CD4-positive, alpha-beta T cell treated with Interleukin-15 for 4 hours (primary cell): ENCODE measurements at regions not wholly inside any gene's neighbourhood (a gene's known extent, or its start where the extent isn't known, plus 50 kb on each side); places are given as distances from the start of the nearest gene placed in this dataset.

Experiments
- DNase-seq: peaks from one replicate; pipeline ENCODE4 v3.0.0-alpha.2; 2020; ENCODE audit warnings: low spot score

GRCh38 chr11:115926601-115927000, 422.4 kb upstream of the CADM1 start:
- DNase-seq, result no peak

GRCh38 chr11:115926138-115926537, 421.9 kb upstream of the CADM1 start:
- DNase-seq, result no peak

GRCh38 chr11:115925568-115926090, 421.4 kb upstream of the CADM1 start:
- no peak for DNase-seq

DNA sequence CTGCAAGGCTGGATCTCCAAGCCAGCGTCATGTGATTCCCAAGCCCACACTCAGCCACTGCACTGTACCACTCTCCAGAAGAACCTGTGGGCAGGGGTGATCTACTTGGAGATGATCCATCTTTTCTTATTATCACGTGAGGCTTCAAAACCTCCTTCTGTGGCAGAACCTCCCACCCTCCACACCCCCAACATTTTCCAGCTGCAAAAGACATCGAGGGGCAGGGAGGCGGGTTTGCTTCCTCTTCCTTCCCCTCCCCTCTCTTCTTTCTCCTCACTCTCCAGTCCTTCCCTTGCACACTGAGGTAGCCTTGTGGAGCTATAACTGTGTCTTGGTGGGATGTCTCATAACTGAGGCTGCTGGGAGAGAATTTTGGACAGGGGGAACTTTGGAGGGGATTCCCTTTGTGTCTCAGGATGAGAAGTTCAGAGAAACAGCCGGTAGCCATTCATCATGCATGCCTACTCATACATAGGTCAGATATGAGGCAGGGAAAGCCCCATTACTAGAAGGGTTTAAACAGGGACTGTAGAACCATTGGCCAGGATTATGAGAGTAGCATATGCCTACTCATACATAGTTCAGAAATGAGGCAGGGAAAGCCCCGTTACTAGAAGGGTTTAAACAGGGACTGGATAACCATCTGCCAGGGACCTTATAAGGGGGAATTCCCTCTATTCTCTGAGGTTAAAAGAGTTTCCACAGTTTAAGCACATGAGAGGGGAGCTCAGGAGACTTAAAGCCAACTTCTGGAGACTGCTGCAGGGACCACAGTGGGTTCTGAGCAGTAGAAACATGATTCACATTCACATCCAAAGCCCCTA, 420.7 kb upstream of the CADM1 start:
- DNase-seq, result no peak

- no peak for DNase-seq
Measured at GRCh38 chr11:115922876-115923275, 418.7 kb upstream of the CADM1 start.

DNA sequence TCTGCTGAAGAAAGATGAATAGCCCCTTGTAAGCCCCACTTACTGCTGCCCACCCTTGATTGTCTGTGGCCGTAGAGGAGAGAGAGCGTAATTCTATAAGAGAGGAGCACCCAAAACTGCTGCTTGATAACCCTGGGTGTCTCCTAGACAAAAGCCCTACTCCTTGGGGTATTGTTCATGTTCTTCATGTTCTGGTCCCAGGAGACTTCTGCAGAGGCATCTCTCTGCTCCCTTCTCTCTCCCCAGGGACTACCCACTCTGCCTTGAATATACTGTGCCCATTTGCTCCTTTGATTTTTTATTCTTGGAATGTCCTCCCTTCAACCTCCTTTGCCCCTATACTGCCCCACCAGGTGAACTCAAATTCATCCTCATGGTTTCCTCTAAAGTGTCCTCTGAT, 417.8 kb upstream of the CADM1 start:
- DNase-seq, result no peak

DNA sequence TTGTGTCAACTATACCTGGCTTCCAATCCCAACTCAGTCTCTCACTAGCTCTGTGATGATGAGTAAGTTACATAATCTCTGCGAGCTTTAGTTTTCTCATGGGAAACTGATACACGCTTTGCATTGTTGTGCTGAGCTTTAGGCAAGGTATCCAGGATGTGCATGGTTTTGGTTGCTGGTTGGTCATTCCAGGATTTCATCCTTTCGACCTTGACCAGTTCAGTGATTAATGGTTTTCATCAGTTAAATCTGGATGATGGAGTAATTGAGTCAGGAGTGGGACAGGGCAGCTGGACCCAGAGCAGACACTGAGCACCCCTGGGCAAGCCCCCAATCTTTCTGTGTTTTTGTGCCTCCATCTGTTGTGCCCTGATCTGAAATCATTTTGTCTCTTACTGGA, 417.3 kb upstream of the CADM1 start:
- no peak for DNase-seq

- no peak for DNase-seq
Measured at GRCh38 chr11:115920841-115921480, 416.7 kb upstream of the CADM1 start.

DNA sequence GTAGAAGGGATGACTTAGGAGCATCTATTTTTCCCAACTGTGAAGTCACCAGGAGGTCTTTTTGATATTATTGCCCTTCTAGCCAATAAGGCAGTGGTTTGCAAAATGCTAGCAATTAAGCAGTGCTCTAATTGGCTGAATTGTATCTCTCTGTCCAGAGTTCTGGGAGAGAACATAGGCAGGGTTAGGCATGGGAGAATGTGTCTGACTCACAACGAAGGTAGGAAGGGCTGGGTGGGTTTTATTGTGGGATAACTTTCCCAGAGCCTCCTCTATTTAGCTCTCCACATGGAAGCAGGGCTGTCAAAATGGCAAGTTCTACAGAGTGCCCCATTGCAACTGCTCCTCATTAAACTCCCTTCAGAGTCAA, 415.9 kb upstream of the CADM1 start:
- DNase-seq, result no peak

DNA sequence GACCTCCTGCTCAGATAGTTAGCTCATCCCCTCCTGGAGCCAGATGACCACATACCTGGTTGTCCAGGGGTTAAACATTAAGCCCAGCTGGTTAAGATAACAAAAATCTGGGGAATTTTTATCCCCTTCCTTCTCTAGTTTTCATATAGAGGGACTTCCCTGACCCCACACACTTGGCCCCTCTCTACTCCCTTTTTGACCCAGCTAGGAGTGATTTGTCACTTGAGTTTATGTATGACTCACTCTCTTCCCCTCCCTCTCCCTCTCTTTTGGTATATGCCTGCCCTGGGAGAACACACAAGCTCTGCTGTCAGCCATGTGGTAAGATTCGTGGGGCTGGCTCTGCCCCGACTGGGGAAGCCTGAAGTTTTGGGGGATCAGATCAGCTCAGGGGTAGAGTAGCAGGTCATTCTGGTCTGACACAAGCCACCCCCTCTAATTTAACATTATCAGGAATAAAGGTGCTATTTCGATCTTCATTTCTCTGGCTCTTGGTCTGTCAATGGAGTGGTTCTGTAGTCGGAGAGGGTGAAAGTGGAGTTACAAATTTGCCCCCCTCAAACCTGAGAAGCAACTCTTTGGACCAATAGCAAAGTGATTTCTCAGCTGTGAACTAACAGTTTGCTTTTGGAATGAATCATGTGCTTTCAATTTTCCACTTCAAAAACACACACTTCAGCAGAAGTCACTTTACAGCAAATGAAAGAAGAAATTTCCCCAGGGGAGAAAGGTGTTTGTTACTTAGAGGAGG, 415.3 kb upstream of the CADM1 start:
- DNase-seq, result no peak

DNA sequence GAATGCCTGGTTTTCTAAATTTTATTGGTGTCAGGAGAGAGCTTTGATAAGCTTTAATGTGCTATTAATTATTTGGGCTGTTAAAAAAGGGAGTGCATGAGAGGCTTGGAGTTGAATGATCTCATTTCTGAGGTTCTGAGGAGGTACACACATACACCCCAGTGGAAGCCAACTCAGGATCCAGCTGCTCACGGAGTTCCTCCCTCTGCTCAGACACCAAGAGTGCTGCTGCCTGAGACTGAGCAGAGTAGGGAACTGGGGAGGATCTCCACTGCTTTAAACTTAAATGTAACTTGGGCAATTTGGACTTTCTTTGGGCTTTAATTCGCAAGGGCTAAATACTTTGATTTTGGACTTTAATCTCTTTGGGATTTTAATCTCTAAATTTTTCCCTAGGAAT, 414.4 kb upstream of the CADM1 start:
- DNase-seq, result no peak

- no peak for DNase-seq
Measured at GRCh38 chr11:115916608-115917007, 412.4 kb upstream of the CADM1 start.

- DNase-seq, result no peak
Measured at GRCh38 chr11:115912484-115912945, 408.3 kb upstream of the CADM1 start.

- DNase-seq, result no peak
Measured at GRCh38 chr11:115911613-115912346, 407.6 kb upstream of the CADM1 start.

DNA sequence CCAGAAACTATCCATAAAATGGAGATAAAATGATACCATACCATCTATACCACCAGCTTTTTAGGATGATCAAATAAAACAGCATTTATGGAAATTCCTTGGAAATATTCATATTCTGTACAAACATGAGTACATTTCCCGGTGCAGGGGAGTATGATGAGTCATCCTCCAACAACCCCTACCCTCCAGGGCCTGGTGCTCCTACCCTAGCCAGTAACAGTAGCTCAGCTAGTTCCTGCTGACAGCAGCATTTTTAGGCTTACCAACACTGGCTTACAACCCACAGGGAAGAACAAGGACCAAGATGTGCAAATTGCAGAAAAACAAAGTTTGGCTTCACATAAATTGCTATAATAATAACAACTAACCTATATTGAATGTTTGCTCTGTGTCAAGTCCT, 406.2 kb upstream of the CADM1 start:
- no peak for DNase-seq

DNA sequence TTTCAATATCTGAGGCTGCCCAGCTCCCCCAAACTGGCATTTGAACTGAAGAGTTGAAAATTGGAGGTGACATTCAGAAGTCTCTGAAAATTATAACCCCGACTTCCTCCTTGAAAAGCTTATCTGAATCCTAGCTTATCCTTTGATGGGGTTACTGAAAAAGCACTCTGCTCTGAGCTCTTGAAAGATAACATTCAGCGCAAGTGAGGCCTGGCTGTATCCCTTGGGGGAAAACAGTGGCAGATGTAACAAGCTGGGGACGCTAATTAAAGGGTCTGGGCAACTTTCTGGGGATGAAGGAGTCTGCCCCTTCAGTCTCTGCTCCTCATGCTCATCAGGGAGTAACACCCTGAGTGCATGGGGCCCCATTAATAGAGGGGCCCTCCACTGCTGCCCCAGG, 402.0 kb upstream of the CADM1 start:
- no peak for DNase-seq

DNA sequence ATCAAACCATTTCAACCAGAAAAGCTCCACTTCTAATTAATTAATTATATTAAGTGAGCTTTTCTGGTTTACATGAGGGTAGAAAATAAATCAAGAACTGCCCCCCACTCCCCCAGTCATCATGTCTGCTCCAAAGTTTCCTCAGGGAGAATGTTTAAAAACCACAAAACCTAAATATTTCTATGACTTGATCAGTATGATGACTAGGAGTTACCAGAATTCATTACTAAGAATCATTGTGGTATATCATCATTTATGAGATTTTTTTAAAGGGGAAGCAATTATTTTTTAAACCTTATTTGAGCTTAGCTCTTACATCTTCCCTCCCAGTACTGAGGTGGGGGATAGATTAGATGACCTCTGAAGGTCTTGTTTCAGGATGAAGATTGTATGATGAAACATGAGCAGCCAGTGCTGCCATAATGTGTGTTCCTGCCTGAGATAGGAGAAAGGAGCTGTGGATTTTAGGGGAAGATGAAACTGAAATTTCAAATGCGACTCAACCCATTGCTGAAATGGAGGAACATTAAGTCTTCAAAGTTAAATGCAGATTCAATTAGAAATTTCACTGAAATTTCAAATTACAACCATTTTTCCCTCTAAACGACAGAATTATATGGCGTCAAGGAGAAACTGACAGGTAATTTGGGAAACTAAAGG, 401.3 kb upstream of the CADM1 start:
- DNase-seq, result no peak

DNA sequence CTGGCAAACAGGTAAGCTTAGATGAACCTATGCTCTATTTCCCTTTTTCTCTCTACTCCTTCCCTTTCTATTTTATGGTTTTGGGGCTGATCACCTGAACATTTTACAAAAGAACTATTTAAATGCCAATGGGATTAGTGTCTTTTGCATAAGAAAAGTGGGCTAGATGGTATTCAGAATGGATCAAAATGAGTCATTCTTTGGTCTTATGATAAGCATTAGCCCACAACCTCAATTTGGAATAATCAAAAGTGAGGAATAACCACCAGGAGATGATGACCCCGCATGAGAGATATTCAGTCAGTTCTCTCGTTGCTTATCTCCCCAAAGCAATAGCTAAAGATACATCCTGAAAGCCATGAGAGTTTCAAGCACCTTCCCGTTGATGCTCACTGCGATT, 399.0 kb upstream of the CADM1 start:
- DNase-seq, result no peak

DNA sequence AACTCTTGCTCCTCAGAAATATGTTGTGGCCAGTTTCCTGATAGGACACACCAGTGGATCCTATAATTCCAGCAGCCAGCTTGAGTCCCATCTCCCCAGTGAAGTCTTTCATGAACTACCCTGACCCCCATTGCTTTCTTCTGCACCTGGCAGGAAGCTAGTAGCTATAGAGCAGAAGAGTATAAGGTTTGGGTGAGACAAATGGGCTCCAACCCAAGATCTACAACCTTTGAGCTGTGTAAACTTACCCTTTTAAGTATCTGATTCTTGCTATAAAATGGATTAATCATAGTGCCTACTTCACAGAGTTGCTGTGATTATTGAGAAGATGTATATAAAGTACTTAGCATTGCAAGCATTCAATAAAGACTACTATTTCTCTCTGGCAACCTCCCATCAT, 396.9 kb upstream of the CADM1 start:
- DNase-seq, result no peak

DNA sequence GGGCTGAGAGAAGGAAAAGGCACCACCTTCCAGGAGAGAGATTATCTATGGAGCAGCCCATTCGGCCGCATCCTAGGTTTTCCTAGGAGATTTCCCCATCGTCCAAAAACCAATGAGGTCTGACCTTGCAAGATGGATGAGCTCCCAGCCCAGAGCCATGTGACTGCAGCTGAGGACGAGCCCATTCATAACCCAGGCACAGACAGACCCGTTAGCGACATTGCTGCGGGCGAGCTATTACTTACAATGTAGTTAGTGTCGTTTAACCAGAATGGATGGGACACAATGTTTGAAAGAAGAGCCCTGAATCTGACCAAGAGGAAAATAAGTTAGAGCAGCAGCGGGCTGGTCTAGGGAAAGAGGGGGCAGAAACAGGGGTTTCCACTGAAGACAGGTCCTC, 395.9 kb upstream of the CADM1 start:
- DNase-seq, result no peak

GRCh38 chr11:115897707-115898106, 393.5 kb upstream of the CADM1 start:
- no peak for DNase-seq

DNA sequence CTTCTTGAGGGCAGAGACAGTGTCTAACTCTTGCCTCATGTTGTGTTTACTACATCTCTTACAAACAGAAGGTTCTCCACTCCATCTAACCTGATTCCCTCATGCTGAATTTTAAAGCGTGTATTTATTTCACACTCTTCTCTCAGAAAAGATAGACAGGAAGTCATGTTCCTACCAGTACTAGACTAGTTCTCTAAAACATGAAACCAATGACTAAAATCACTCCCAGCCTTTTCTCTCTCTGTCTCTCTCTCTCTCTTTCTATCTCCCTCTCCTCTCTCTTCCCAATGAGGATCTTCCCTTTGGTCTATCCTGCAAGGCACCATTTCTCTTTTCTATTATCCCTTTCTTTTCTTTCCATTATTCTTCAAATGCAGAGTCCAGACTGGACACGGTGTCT, 391.9 kb upstream of the CADM1 start:
- DNase-seq, result no peak
